ENCODE measurements at regions not wholly inside any gene's neighbourhood (a gene's known extent, or its start where the extent isn't known, plus 50 kb on each side); places are given as distances from the start of the nearest gene placed in this dataset.
"Not testable (repeated sequence)": the region's sequence is repeated elsewhere in the genome, so short reads cannot be mapped to it uniquely, and the experiment has no call there.

DNA sequence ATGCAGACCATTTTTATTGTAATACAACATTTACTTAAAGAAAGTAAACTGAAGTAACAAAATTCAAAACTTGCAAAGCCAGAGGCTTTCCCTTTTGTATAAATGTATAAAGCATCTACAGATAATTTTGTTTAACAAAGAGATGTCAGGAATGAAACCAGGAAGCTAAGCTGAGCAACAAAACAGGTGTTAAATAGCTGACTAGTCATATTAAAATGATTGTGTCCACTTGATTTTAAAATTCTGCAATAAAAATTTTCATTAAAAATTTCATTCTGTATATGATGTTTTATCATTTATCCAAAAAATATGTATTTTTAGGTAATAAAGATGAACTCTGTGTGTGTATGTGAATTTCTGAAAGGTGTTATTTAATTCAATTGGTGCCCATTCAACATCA lies 72.0 kb upstream of the TRAM1L1 start:
- Histone ChIP-seq H3K9me3 (no peaks in the 10 kb centered on the region), H3K36me3 (no peaks in the 10 kb centered on the region), H3K4me3 (no peak overlapping the region), H3K4me1 (no peaks in the 10 kb centered on the region), H3K27me3 (no peaks in the 10 kb centered on the region), H3K27ac (no peak overlapping the region)
- no peak for ATAC-seq
- no peak for DNase-seq
- intact Hi-C loops (cut with DNase I): no loop called here
- no peak for TF ChIP-seq POLR2A (IDR thresholded peaks at IDR 0.05)
- TF ChIP-seq, protein P1, sequence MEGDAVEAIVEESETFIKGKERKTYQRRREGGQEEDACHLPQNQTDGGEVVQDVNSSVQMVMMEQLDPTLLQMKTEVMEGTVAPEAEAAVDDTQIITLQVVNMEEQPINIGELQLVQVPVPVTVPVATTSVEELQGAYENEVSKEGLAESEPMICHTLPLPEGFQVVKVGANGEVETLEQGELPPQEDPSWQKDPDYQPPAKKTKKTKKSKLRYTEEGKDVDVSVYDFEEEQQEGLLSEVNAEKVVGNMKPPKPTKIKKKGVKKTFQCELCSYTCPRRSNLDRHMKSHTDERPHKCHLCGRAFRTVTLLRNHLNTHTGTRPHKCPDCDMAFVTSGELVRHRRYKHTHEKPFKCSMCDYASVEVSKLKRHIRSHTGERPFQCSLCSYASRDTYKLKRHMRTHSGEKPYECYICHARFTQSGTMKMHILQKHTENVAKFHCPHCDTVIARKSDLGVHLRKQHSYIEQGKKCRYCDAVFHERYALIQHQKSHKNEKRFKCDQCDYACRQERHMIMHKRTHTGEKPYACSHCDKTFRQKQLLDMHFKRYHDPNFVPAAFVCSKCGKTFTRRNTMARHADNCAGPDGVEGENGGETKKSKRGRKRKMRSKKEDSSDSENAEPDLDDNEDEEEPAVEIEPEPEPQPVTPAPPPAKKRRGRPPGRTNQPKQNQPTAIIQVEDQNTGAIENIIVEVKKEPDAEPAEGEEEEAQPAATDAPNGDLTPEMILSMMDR (IDR thresholded peaks at IDR 0.05): no peak

DNA sequence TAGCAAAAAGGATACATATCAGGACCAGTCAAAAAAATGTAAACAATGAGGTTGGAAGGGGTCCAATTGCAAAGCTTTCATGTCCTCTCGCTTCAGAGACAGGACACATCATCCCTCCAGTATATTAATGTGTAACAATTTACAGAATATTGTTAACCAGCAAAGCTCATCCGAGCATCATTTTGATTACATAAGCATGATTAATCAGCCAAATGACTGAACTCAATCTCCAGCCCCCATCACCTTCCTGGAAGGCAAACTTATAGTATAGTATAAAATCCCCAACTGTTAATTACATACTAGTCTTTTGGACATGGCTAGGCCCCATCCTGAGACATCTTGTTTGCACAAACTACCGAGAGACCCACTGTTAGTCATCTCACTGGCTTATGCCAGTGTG lies 77.6 kb upstream of the TRAM1L1 start:
- H3K4me1 ChIP-seq: no peaks in the 10 kb centered on the region
- 76 to 86% (median 82%) methylated on average over 3 of the region's 3 CpGs for WGBS, 4 donors
- H3K36me3 ChIP-seq: no peaks in the 10 kb centered on the region
- no peak overlapping the region for H3K4me3 ChIP-seq
- H3K27ac ChIP-seq: no peak overlapping the region
- TF ChIP-seq, protein P1 (IDR thresholded peaks at IDR 0.05): no peak
- TF ChIP-seq POLR2A (IDR thresholded peaks at IDR 0.05): no peak
- DNase-seq (no peak), ATAC-seq (no peak)
- no peaks in the 10 kb centered on the region for H3K9me3 ChIP-seq
- intact Hi-C loops (cut with DNase I): no loop called here
- H3K27me3 ChIP-seq: no peaks in the 10 kb centered on the region

DNA sequence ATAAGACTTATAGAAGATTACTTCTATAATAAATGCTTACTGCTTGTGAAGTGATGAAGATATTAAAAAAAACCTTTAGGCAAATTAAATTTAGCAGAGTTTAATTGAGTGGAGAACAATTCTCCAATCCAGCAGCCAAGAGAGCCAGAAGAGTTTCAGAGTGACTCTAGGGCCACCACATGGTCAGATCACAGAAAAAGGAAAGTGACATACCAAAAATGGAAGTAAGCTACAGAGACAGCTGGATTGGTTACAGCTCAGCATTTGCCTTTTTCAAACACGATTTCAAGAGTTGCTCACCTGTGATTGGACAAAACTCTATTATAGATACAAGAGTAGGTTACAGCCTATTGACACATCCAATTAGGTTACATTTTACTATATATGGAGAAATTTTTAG lies 79.0 kb upstream of the TRAM1L1 start:
- WGBS, 4 donors: 42 to 68% (median 60%) methylated on average over 1 of the region's 1 CpG
- Histone ChIP-seq H3K27me3 (no peaks in the 10 kb centered on the region), H3K27ac (no peak overlapping the region), H3K4me1 (no peaks in the 10 kb centered on the region), H3K9me3 (no peaks in the 10 kb centered on the region), H3K36me3 (no peaks in the 10 kb centered on the region), H3K4me3 (no peak overlapping the region)
- DNase-seq: no peak
- no peak for ATAC-seq
- TF ChIP-seq, protein P1 (IDR thresholded peaks at IDR 0.05): no peak
- no peak for TF ChIP-seq POLR2A (IDR thresholded peaks at IDR 0.05)
- intact Hi-C loops (cut with DNase I): no loop called here

DNA sequence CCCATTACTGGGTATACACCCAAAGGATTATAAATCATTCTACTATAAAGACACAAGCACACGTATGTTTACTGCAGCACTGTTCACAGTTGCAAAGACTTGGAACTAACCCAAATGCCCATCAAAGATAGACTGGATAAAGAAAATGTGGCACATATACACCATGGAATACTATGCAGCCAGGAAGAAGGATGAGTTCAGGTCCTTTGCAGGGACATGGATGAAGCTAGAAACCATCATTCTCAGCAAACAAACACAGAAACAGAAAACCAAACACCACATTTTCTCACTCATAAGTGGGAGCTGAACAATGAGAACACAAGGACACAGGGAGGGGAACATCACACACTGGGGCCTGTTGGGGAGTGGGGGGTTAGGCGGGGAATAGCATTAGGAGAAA lies 90.0 kb upstream of the TRAM1L1 start:
- H3K27me3 ChIP-seq; intact Hi-C loops (cut with DNase I); ATAC-seq; H3K27ac ChIP-seq; DNase-seq; H3K36me3 ChIP-seq; H3K4me1 ChIP-seq; H3K4me3 ChIP-seq: not testable (repeated sequence)
- peaks cover 0 to 24% (median 0%) of the 10 kb centered on the region in 12 donors for H3K9me3 ChIP-seq
- WGBS, 4 donors: 85 to 90% (median 88%) methylated on average over 2 of the region's 2 CpGs

DNA sequence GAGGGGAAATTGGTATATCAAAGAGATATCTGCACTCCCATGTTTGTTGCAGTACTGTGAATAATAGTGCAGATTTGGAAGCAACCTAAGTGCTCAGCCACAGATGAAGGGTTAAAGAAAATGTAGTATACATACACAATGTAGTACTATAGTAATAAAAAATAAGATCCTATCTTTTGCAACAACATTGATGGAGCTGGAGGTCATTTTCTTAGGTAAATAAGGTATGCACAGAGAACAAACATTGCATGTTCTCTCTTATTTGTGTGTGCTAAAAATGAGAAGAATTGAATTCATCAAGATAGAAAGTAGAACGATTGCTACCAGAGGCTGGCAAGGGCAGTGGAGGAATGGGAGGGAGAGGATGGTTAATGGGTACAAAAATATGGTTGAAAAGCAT lies 117.9 kb upstream of the TRAM1L1 start:
- H3K9me3 ChIP-seq: peaks cover 0 to 2% (median 0%) of the 10 kb centered on the region in 12 donors
- DNase-seq (no peak), ATAC-seq (no peak)
- H3K27ac ChIP-seq: no peak overlapping the region
- intact Hi-C loops (cut with DNase I): no loop called here
- whole genome bisulfite sequencing, 4 donors: 81 to 83% (median 82%) methylated on average over 1 of the region's 1 CpG
- no peaks in the 10 kb centered on the region for H3K4me1 ChIP-seq
- H3K27me3 ChIP-seq: no peaks in the 10 kb centered on the region
- no peak overlapping the region for H3K4me3 ChIP-seq
- no peaks in the 10 kb centered on the region for H3K36me3 ChIP-seq
- TF ChIP-seq, protein P1 (IDR thresholded peaks at IDR 0.05): no peak
- no peak for TF ChIP-seq POLR2A (IDR thresholded peaks at IDR 0.05)
